Sigmoid colon (tissue), 6 donors: ENCODE measurements at regions not wholly inside any gene's neighbourhood (a gene's known extent, or its start where the extent isn't known, plus 50 kb on each side); places are given as distances from the start of the nearest gene placed in this dataset.

ENCODE experiments used
- DNase-seq: peaks from one replicate; pipeline ENCODE4 v3.0.0-alpha.2; 2019
- H3K27ac ChIP-seq, 4 donors: fragments of 200-600 bp; sonication (generic); one replicate each; pipeline ENCODE4 v1.5.1; 2016 to 2019; ENCODE audit warnings: mild to moderate bottlenecking in 1 of 4
- H3K27me3 ChIP-seq, 3 donors: fragments of 200-600 bp; sonication (generic); one replicate each; pipeline ENCODE4 v1.5.1; 2019; ENCODE audit warnings: mild to moderate bottlenecking in 1 of 3
- H3K36me3 ChIP-seq, 4 donors: fragments of 200-600 bp; sonication (generic); one replicate each; pipeline ENCODE4 v1.5.1; 2016 to 2019
- H3K4me1 ChIP-seq, 4 donors: fragments of 200-600 bp; sonication (generic); one replicate each; pipeline ENCODE4 v1.5.1; 2017 to 2019
- H3K4me3 ChIP-seq, 4 donors: fragments of 200-600 bp; sonication (generic); one replicate each; pipeline ENCODE4 v1.5.1; 2017 to 2019; ENCODE audit warnings: mild to moderate bottlenecking in 2 of 4, moderate library complexity in 1 of 4
- H3K9me3 ChIP-seq, 4 donors: fragments of 200-600 bp in 3 of 4; sonication (generic) in 3 of 4; one replicate each; pipeline versions ENCODE4 v1.5.1 to v1.6.1; 2013 to 2019
- EP300 ChIP-seq, 4 donors: sonication (generic); formaldehyde crosslinking; IDR thresholded peaks; one replicate each; pipeline ENCODE4 v1.6.1; 2017; ENCODE audit warnings: antibody characterized with exemption in 4 of 4
- POLR2A ChIP-seq, 2 donors: fragments of 450-650 bp; IDR thresholded peaks; one replicate each; pipeline ENCODE4 v1.6.1; 2016; ENCODE audit warnings: antibody characterized with exemption in 2 of 2, mild to moderate bottlenecking in 2 of 2, moderate library complexity in 2 of 2
- POLR2AphosphoS5 ChIP-seq, 4 donors: sonication (generic); formaldehyde crosslinking; IDR thresholded peaks; one replicate each; pipeline ENCODE4 v1.6.1; 2017; ENCODE audit warnings: antibody characterized with exemption in 4 of 4
- WGBS, 2 donors: extraction: QIAGEN DNeasy Blood & Tissue Kit; methylation state at CpG; one replicate each; pipeline ENCODE4 v1.1.7; 2013; 5-methylcytosine and 5-hydroxymethylcytosine counted together
- intact Hi-C: fragments of 100-400 bp; cut with DNase I; formaldehyde crosslinking; loops from one replicate; pipeline ENCODE4 v1.15.1; 2023
- TF ChIP-seq, protein P1 (sequence below), 4 experiments: fragments of 450-650 bp in 3 of 4; fragments of 200-600 bp in 1 of 4; IDR thresholded peaks; one replicate each; pipeline ENCODE4 v1.5.1; 2016 to 2019; ENCODE audit warnings: antibody characterized with exemption in 4 of 4, mild to moderate bottlenecking in 3 of 4, moderate library complexity in 2 of 4
- donor health status: healthy with polysubstance abuse.
- donor health status: healthy.

DNA sequence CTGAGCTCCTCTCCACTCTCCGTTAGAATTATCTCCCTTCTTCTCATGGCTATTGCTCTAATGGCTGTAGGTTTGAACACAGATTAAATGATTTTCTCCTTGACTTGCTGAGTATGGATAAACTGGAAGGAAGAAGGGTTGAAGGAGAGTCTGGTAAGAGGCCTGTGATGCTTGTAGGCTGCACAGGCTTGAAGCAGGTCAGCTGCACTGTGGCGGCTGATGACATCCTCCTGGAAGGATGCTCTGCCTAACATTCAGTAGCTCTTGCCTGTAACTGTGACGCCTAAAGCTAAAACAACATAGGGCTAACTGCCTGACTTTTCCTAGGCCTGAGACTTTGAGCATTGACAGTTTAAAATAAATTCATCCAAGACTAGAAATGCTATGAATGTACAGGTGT, 166.3 kb downstream of the MREG start:
- Histone ChIP-seq H3K4me1 (peaks cover 0 to 15% (median 14%) of the 10 kb centered on the region in 4 donors), H3K4me3 (no peak overlapping the region), H3K9me3 (no peaks in the 10 kb centered on the region), H3K36me3 (no peaks in the 10 kb centered on the region), H3K27ac (peak overlapping the region in 1 of 4 donors; percentile 33), H3K27me3 (no peaks in the 10 kb centered on the region)
- 94 to 96% methylated on average over 3 of the region's 3 CpGs for WGBS, 2 donors
- no peak for TF ChIP-seq POLR2AphosphoS5 (IDR thresholded peaks at IDR 0.05)
- TF ChIP-seq, protein P1, sequence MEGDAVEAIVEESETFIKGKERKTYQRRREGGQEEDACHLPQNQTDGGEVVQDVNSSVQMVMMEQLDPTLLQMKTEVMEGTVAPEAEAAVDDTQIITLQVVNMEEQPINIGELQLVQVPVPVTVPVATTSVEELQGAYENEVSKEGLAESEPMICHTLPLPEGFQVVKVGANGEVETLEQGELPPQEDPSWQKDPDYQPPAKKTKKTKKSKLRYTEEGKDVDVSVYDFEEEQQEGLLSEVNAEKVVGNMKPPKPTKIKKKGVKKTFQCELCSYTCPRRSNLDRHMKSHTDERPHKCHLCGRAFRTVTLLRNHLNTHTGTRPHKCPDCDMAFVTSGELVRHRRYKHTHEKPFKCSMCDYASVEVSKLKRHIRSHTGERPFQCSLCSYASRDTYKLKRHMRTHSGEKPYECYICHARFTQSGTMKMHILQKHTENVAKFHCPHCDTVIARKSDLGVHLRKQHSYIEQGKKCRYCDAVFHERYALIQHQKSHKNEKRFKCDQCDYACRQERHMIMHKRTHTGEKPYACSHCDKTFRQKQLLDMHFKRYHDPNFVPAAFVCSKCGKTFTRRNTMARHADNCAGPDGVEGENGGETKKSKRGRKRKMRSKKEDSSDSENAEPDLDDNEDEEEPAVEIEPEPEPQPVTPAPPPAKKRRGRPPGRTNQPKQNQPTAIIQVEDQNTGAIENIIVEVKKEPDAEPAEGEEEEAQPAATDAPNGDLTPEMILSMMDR (IDR thresholded peaks at IDR 0.05): no peak
- TF ChIP-seq POLR2A (IDR thresholded peaks at IDR 0.05): no peak
- no peak for TF ChIP-seq EP300 (IDR thresholded peaks at IDR 0.05)
- no peak for DNase-seq
- intact Hi-C loops: no loop called here

DNA sequence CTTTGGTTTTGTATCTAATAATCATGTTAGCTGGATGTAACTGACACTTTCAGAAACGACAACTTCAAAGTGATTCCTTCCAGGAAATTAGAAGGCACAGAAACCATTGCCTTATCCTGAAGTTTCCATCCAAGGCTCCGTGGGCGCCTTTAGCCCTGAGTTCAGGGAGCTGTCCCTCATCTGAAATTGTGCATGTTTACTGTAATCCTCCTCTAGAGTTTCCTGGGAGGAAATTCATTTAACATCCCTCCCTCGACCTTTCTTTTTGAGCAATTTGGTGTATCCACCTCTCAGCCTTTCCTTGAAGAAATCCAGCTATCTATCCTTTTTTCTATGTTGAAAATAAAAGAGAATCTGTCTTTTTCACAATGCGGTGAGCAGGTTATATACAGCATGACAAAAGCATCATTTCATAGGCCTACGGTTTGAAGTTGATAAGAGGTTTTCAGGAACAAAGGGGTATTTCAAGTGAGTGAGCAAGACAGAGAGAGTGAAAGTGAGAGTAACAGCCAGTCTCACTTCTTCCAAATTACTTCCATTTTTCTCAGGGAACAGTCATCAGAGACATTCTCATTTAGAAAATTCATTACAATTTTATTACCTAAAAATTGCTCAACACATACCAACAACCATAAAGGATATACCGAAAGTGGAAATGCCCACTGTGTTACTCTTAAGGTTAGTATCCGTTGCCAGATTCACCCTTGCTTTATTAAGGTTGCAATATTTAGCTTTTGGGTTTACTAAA, 167.3 kb downstream of the MREG start:
- Histone ChIP-seq H3K4me3 (no peak overlapping the region), H3K27me3 (no peaks in the 10 kb centered on the region), H3K27ac (peak overlapping the region in 1 of 4 donors; percentile 33), H3K9me3 (no peaks in the 10 kb centered on the region), H3K4me1 (peaks cover 0 to 13% (median 12%) of the 10 kb centered on the region in 4 donors), H3K36me3 (no peaks in the 10 kb centered on the region)
- intact Hi-C loops: no loop called here
- WGBS, 2 donors: 60 to 62% methylated on average over 8 of the region's 8 CpGs
- no peak for TF ChIP-seq POLR2A (IDR thresholded peaks at IDR 0.05)
- TF ChIP-seq, protein P1 (IDR thresholded peaks at IDR 0.05): no peak
- TF ChIP-seq POLR2AphosphoS5 (IDR thresholded peaks at IDR 0.05): no peak
- no peak for TF ChIP-seq EP300 (IDR thresholded peaks at IDR 0.05)
- no peak for DNase-seq

DNA sequence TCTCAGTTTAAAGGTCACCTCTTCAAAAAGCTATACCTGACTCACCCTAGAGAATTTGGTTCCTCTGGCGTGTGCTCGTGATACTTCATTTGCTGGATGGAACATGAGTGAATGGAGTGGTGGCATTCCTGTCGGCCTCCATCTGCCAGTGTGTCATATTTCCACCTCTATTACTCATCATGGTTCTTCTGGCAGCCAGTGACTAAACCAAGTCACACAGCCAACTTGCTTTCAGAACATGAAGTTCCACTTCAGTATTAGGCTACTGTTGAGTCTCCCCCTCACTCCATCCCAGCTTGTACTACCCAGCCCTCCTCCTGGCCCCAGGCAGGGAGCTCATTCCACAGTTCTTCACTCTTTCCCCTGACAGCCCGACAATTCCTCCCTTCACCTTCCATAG, 169.8 kb downstream of the MREG start:
- Histone ChIP-seq H3K36me3 (no peaks in the 10 kb centered on the region), H3K27me3 (no peaks in the 10 kb centered on the region), H3K4me1 (no peaks in the 10 kb centered on the region), H3K9me3 (no peaks in the 10 kb centered on the region), H3K4me3 (no peak overlapping the region), H3K27ac (peak overlapping the region in 2 of 4 donors; percentile 0 to 2)
- DNase-seq: no peak
- TF ChIP-seq EP300 (IDR thresholded peaks at IDR 0.05) (no peak), POLR2AphosphoS5 (IDR thresholded peaks at IDR 0.05) (no peak)
- intact Hi-C loops: no loop called here
- 90 to 93% methylated on average over 4 of the region's 4 CpGs for WGBS, 2 donors

DNA sequence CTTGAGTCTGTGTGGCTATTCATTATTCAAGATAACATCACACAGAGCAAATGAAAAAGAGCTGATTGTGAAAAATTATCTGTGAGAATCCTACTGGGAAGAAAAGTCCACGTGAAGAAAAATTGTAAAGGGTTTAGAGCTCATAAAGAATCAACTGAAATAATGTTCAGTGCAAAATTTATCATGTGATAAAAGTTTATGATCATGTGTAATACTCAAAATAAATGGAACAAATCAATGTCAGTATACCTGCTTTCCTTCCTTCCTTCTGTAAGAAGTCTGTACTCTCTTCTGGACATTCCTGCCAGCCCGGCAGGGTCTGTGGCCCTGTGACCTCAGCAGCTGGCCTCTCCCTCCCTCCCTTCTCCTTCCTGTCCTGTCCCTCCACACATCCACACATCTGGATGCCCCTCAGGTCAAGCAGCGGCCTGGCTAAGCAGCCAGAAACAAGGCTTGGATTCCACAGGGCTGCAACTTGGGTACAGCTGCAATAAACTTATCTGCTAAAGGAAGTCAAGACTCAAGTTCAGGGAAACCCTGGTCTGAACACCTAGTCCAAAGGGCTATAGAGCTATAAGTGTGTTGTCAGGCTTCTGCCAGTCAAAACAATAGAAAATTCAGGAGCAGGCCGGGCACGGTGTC, 172.1 kb downstream of the MREG start:
- H3K27ac ChIP-seq: no peak overlapping the region
- TF ChIP-seq, protein P1 (IDR thresholded peaks at IDR 0.05): no peak
- TF ChIP-seq POLR2AphosphoS5 (IDR thresholded peaks at IDR 0.05) (no peak), POLR2A (IDR thresholded peaks at IDR 0.05) (no peak), EP300 (IDR thresholded peaks at IDR 0.05) (no peak)
- no peaks in the 10 kb centered on the region for H3K27me3 ChIP-seq
- 16 to 58% methylated on average over 5 of the region's 5 CpGs for WGBS, 2 donors
- no peaks in the 10 kb centered on the region for H3K36me3 ChIP-seq
- no peak for DNase-seq
- intact Hi-C loops: no loop called here
- no peak overlapping the region for H3K4me3 ChIP-seq
- H3K9me3 ChIP-seq: no peaks in the 10 kb centered on the region
- H3K4me1 ChIP-seq: peaks cover 0 to 4% (median 0%) of the 10 kb centered on the region in 4 donors

DNA sequence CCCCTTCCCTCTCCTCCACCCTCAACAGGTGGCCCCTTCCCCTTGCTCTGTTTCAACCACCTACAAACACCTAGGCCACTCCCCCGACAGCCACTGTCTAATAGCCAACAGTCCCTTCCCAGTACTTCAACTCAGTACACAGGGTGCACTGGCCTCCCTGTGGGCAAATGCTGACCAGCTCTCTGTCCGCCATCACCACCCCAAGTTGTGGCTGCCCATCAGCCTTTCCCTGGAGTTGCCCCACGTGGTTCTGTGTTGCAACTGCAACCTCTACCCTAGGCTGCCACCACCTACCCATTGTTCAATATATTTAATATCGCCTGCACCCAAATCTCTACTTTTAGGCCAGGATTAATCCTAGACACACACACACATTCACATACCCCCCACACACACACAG, 173.5 kb downstream of the MREG start:
- H3K27me3 ChIP-seq: no peaks in the 10 kb centered on the region
- 91% methylated on average over 4 of the region's 4 CpGs for WGBS, 2 donors
- no peak overlapping the region for H3K27ac ChIP-seq
- H3K9me3 ChIP-seq: no peaks in the 10 kb centered on the region
- H3K4me3 ChIP-seq: no peak overlapping the region
- intact Hi-C loops: no loop called here
- no peaks in the 10 kb centered on the region for H3K36me3 ChIP-seq
- H3K4me1 ChIP-seq: peaks cover 0 to 11% (median 0%) of the 10 kb centered on the region in 4 donors
- TF ChIP-seq POLR2AphosphoS5 (IDR thresholded peaks at IDR 0.05) (no peak), POLR2A (IDR thresholded peaks at IDR 0.05) (no peak), EP300 (IDR thresholded peaks at IDR 0.05) (no peak)
- TF ChIP-seq, protein P1 (IDR thresholded peaks at IDR 0.05): no peak
- DNase-seq: no peak
